Activated CD8-positive, alpha-beta memory T cell treated with anti-CD3 and anti-CD28 coated beads for 1 hour (primary cell): ENCODE measurements at regions not wholly inside any gene's neighbourhood (a gene's known extent, or its start where the extent isn't known, plus 50 kb on each side); places are given as distances from the start of the nearest gene placed in this dataset.
"Not testable (repeated sequence)": the region's sequence is repeated elsewhere in the genome, so short reads cannot be mapped to it uniquely, and the experiment has no call there.

ENCODE experiments used
- DNase-seq, 2 donors: peaks; one replicate each; pipeline ENCODE4 v3.0.0-alpha.2; 2020; ENCODE audit warnings: low read depth in 1 of 2; ENCODE audit errors: extremely low read depth in 1 of 2

GRCh38 chr12:61523276-61523992 is 736.8 kb upstream of the USP15 start:
- DNase-seq, result no peak

- no peak for DNase-seq
Measured at GRCh38 chr12:61524851-61525250, 735.4 kb upstream of the USP15 start.

GRCh38 chr12:61525331-61525730 is 734.9 kb upstream of the USP15 start:
- no peak for DNase-seq

- no peak for DNase-seq
Measured at GRCh38 chr12:61530456-61530855, 729.7 kb upstream of the USP15 start.

- DNase-seq, result no peak
Measured at GRCh38 chr12:61531195-61531594, 729.0 kb upstream of the USP15 start.

GRCh38 chr12:61536117-61536516 is 724.1 kb upstream of the USP15 start:
- DNase-seq, result no peak

GRCh38 chr12:61536525-61536924 is 723.7 kb upstream of the USP15 start:
- DNase-seq, result no peak

- DNase-seq, result no peak
Measured at GRCh38 chr12:61538951-61539350, 721.3 kb upstream of the USP15 start.

GRCh38 chr12:61542551-61542950 is 717.7 kb upstream of the USP15 start:
- DNase-seq, result no peak

- DNase-seq, result no peak
Measured at GRCh38 chr12:61546296-61546695, 713.9 kb upstream of the USP15 start.

GRCh38 chr12:61553091-61553490 is 707.1 kb upstream of the USP15 start:
- no peak for DNase-seq

GRCh38 chr12:61554268-61555008 is 705.8 kb upstream of the USP15 start:
- DNase-seq, result no peak

GRCh38 chr12:61563665-61564450 is 696.3 kb upstream of the USP15 start:
- DNase-seq, result no peak

- no peak for DNase-seq
Measured at GRCh38 chr12:61564466-61564865, 695.7 kb upstream of the USP15 start.

- no peak for DNase-seq
Measured at GRCh38 chr12:61566183-61566582, 694.0 kb upstream of the USP15 start.

GRCh38 chr12:61574339-61574738 is 685.9 kb upstream of the USP15 start:
- DNase-seq, result no peak

GRCh38 chr12:61584943-61585342 is 675.3 kb upstream of the USP15 start:
- no peak for DNase-seq

- not testable (repeated sequence) for DNase-seq
Measured at GRCh38 chr12:61590864-61591263, 669.3 kb upstream of the USP15 start.

GRCh38 chr12:61610143-61610542 is 650.1 kb upstream of the USP15 start:
- DNase-seq, result no peak

GRCh38 chr12:61629702-61630101 is 630.5 kb upstream of the USP15 start:
- DNase-seq, result no peak

GRCh38 chr12:61646639-61647038 is 613.6 kb upstream of the USP15 start:
- DNase-seq, result no peak

GRCh38 chr12:61647566-61647965 is 612.6 kb upstream of the USP15 start:
- no peak for DNase-seq
